ENCODE measurements at regions not wholly inside any gene's neighbourhood (a gene's known extent, or its start where the extent isn't known, plus 50 kb on each side); places are given as distances from the start of the nearest gene placed in this dataset.

DNA sequence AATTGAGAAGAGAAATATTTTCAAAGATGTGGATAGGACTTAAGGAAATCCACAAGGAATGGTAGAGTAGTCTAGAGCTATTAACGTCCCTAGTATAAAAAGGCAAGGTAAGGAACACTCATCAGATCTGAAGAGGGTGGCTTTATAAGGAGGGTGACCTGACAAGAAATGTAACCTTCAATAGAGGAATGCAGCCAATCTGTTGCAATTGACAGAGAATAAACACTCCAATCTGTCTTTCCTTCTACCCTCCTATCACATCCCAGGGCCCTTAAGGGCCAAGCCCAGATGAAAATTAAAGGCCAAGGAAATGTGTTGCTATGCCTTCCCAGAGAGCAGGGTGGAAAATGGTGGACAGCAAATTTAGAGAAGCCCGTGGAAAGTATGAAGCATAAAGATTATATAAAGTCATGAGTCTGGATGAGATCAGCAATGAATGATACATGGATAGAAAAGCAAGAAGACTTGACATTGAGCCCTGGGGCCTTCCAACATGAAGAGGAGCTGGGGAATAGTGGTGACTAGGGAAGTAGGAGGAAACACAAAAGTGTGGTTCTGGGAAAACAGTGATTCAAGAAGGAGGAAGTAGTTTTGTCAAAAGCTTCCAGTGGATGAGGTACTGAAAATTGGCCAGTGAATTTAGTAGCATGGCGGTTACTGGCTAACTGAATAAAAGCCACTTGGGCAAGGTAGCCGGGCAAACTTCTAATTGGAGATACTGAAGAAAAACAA lies 270.6 kb upstream of the TANK start:
- peak; percentile 18 for DNase-seq

DNA sequence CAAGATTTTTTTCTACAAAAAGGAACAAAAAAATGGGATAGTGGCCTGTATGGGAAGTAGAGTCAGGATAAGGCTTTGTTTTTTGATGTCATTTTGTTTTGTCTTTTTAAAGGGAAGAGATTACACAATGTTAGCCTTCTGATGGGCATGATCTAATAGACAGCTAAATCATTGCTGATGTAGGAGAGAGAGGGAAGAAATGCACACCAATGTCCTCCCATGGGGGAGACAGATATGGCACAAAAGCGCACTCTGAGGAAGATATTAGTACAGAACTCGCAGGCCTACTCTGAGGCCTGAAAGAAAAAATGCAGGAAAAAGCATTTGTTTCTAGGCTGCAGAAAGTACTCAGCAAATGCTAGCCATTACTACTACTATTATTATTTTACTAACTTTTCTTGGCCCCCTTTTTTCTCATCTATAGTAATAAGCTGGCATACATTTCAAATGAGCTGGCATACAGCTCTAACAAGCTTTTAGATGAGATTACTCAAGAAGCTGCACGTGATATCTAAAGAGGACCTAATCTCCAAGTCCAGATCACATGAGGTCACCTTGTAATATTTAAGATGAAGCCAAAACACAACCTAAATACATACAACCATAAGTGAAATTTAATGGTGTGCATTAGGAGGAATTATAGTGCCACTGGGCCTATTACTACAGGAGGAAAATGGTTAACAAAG lies 269.4 kb upstream of the TANK start:
- DNase-seq, result no peak

GRCh38 chr2:160891353-160891740 lies 268.9 kb upstream of the TANK start:
- DNase-seq, result no peak

GRCh38 chr2:160892204-160892603 lies 268.0 kb upstream of the TANK start:
- DNase-seq, result peak; percentile 43

- no peak for DNase-seq
These were observed 266.6 kb upstream of the TANK start for GRCh38 chr2:160893581-160893980.

GRCh38 chr2:160898581-160899307 lies 261.5 kb upstream of the TANK start:
- no peak for DNase-seq

DNA sequence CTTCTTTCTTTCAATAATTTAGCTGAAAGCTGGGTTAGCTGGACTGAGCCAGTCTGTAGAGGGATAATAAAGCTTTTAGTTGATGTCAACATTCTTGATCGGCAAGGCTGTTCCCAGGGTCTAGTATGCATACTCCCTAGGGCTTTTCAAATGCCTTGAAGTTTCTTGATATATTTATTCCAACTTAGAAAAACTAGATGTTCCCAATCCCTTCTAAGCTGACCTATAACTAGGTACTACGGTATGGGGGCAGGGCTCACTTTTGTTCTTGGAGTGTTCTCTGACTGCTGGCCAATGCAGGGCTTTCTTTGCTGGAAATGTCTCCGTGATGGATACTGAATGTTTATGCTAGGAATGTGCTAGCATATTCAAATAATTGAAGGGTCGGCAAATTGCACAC lies 258.6 kb upstream of the TANK start:
- no peak for DNase-seq

DNA sequence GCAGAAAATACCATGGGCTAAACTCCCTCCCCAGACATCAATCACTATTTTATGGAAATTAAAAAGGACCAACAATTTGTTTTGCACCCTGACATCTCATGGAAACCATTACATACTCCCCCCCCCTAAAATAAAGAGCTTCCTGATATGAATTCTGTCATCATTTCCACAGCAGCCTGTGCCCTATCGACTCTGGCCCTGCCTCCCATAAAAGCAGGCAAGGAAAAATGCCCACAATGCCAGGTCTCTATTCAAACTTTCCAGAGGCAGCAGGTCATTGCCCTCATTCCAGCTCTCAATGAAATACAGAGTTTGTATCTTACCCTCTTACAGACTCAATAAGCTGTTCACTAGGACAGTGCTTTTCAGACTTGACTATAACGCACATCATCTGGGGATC lies 254.4 kb upstream of the TANK start:
- no peak for DNase-seq

- no peak for DNase-seq
These were observed 253.3 kb upstream of the TANK start for GRCh38 chr2:160906878-160907277.

GRCh38 chr2:160907738-160908137 lies 252.5 kb upstream of the TANK start:
- no peak for DNase-seq

GRCh38 chr2:160908157-160908556 lies 252.1 kb upstream of the TANK start:
- no peak for DNase-seq

DNA sequence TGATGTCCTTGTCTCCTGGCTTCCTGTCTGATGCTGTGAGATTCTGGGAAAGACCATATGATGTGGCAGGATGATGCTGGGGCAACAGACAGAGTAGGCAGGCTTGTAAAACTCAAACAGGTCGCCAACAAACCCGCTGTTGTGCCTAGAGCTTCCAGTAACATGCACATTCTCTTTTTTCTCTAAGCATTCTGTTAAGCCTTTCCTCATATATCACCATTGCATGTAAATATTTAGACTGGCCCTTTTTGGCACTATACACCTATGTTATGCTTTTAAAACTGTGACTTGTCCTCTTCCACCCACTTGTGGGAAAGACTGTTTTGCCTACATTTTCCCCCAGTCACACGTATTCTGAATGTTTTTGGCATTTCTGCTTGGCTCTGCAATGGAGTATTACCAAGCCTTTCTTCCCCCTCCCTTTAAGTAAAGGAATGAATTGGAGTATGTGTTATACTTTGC lies 250.4 kb upstream of the TANK start:
- DNase-seq, result no peak

- DNase-seq, result no peak
These were observed 249.5 kb upstream of the TANK start for GRCh38 chr2:160910681-160911080.

- no peak for DNase-seq
These were observed 249.0 kb upstream of the TANK start for GRCh38 chr2:160911258-160911657.

GRCh38 chr2:160912276-160912675 lies 248.0 kb upstream of the TANK start:
- no peak for DNase-seq

- DNase-seq, result no peak
These were observed 246.9 kb upstream of the TANK start for GRCh38 chr2:160913323-160913722.

DNA sequence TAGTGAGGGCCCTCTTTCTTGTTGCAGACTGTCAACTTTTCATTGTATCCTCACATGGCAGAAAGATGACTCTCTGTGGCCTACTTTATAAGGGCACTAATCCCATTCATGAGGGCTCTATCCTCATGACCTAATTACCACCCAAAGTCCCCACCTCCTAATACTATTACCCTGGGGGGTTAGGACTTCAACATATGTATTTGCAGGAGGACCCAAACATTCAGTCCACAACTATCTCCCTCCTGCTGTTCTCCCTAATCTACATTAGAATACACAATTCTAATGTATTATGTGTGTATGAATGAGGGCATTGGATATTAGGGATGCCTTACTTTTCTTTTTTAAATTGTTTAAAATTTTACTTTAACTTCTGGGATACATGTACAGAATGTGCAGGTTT lies 246.0 kb upstream of the TANK start:
- no peak for DNase-seq

DNA sequence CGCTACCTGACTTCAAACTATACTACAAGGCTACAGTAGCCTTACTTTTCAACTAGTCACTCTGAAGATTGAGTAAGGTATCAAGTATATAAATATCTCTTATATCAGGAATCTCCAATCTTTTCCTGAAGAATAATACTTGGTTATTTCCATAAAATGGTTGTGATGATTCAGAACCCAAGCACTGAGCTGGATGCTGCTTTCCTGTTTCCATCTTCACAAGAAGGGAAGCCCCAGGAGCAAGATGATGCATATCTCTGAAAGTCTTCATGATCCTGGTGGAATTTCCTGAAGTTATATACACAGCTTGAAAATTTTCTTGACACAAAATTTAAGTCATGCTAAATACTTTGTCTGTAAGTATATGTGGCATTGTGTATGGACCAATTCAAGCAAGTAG lies 243.9 kb upstream of the TANK start:
- no peak for DNase-seq

- no peak for DNase-seq
These were observed 242.4 kb upstream of the TANK start for GRCh38 chr2:160917850-160918249.

GRCh38 chr2:160918258-160918657 lies 242.0 kb upstream of the TANK start:
- no peak for DNase-seq

DNA sequence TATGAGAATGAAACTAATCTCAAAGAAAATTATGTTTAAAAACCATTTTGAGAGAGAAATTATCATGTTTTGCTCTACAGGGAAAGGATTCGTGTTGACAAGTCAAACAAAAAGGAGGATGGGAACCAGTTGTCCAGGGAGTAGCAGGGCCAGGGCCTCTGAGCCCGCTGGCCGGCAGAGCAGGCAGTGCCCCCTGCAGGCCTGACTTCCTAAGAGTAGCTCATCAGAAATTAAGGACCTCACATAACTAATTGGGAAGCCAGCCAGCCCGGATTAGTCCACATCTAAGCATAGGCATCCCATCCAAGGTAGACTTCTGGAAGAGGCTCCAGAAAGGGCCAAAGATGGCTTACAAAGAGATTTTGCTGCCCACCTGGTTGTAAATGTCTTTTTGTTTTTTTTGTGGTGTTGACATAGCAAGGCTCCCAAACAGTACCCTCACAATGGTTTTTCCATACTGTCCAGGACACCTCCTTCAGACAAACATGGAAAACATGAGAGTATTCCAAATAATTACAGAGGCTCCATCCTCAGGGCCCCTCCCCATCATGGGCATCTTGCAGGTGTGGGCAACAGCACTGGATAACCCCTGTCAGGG lies 241.2 kb upstream of the TANK start:
- peak; percentile 61 for DNase-seq

GRCh38 chr2:160920061-160920460 lies 240.2 kb upstream of the TANK start:
- peak; percentile 24 for DNase-seq

DNA sequence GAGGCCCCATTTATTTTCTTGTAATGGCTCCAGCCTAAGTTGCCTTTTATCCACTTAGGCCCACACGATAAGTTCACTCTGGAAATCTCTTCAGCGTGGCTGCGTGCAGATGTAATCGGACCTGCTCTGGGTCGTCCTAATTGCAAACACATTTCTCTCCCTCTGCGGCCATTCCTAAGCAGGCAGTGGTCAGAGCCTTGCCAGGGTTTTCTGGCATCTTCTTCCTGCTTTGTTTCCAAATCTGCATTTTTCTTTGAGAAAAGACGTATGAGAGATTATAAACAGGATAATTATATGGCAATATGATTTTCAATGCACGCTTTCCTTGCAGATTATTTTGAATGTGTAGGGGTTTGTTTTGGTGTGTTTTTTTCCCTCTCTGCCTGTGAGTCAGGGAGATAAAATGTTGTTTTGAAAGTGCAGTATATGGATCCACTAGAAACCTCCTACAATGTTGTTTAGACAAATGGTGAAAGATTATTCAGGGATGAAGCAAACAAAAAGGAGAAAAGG lies 239.4 kb upstream of the TANK start:
- DNase-seq, result no peak

All from inflammatory macrophage treated with lipopolysaccharide for 4 hours (primary cell).